Cardiac muscle cell (in vitro differentiated cells and primary cell): ENCODE measurements at regions not wholly inside any gene's neighbourhood (a gene's known extent, or its start where the extent isn't known, plus 50 kb on each side); places are given as distances from the start of the nearest gene placed in this dataset.
"Not testable (repeated sequence)": the region's sequence is repeated elsewhere in the genome, so short reads cannot be mapped to it uniquely, and the experiment has no call there.

ENCODE experiments used
- DNase-seq, 2 donors: peaks; one replicate each; pipeline versions ENCODE4 v3.0.0 to v3.0.0-alpha.2; 2010 to 2017; ENCODE audit warnings: low read depth in 1 of 2, low spot score in 1 of 2
- H3K27ac ChIP-seq: fragments of 200-600 bp; sonication (generic); 2 replicates; pipeline ENCODE4 v1.5.1; 2016
- H3K27me3 ChIP-seq: fragments of 200-600 bp; sonication (generic); 2 replicates; pipeline ENCODE4 v1.6.0; 2016; ENCODE audit warnings: control low read depth
- H3K36me3 ChIP-seq: fragments of 200-600 bp; sonication (generic); 2 replicates; pipeline ENCODE4 v1.5.1; 2016; ENCODE audit warnings: control low read depth
- H3K4me1 ChIP-seq: fragments of 200-600 bp; sonication (generic); 2 replicates; pipeline ENCODE4 v1.8.1; 2017; ENCODE audit warnings: low read depth, mild to moderate bottlenecking, mixed run types
- H3K4me3 ChIP-seq: fragments of 200-600 bp; sonication (generic); 2 replicates; pipeline ENCODE4 v1.5.1; 2016; ENCODE audit warnings: mild to moderate bottlenecking
- H3K9me3 ChIP-seq: fragments of 200-600 bp; sonication (generic); 2 replicates; pipeline ENCODE4 v1.5.1; 2017; ENCODE audit warnings: low read depth, mild to moderate bottlenecking, control low read depth
- CTCF ChIP-seq: IDR thresholded peaks from 2 replicates; pipeline ENCODE4 v1.5.1; 2012; ENCODE audit warnings: low read depth, mild to moderate bottlenecking, low read length

DNA sequence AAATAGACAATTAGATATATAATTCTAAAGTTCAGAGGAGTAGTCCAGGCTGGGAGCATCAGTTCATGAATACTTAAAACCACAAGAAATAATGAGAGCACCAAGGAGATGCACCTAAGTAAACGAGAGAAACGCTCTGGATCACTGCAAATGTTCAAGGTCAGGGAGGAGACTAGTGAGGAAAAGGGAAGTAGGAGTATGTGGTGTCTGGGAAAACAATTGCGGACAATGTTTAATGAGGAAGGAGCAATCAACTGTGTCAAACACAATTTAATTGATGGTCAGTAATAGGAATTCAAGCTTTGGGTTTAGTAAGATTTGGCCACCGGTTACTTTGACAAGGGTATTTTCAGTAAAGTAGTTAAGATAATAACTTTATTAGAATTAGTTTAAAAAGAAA, 652.2 kb downstream of the DACH1 start:
- no peak overlapping the region for H3K27ac ChIP-seq
- TF ChIP-seq CTCF, result no peak
- H3K4me1 ChIP-seq, result no peaks in the 10 kb centered on the region
- no peaks in the 10 kb centered on the region for H3K27me3 ChIP-seq
- H3K9me3 ChIP-seq, result no peaks in the 10 kb centered on the region
- no peak overlapping the region for H3K4me3 ChIP-seq
- DNase-seq, result no peak
- H3K36me3 ChIP-seq, result no peaks in the 10 kb centered on the region

- no peak for DNase-seq
- Histone ChIP-seq H3K4me1 (no peaks in the 10 kb centered on the region), H3K27me3 (no peaks in the 10 kb centered on the region), H3K9me3 (no peaks in the 10 kb centered on the region), H3K36me3 (no peaks in the 10 kb centered on the region), H3K4me3 (no peak overlapping the region), H3K27ac (no peak overlapping the region)
- TF ChIP-seq CTCF, result no peak
These were observed 652.6 kb downstream of the DACH1 start for GRCh38 chr13:71214357-71214756.

DNA sequence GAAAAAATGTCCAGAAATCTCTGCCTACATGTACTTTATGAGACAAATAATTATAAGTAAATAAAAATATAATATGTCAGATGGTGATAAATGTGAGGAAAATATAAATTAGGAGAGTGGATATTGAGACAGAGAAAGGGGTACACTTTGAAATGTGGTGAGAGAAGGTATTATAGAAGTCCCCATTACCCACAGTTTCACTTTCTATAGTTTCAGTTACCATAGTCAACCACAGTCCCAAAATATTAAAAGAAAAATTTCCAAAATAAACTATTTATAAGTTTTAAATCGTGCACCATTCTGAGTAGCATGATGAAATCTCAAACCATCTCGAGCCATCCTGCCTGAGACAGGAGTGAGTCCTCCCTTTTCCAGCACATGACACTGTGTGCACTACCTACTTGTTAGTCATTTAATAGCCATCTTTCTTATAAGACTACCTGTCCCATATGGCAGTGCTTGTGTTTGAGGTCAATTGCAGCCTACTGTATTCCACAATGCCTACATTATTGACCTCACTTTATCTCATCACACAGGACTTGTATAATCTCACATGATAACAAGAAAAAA, 653.7 kb downstream of the DACH1 start:
- no peak overlapping the region for H3K27ac ChIP-seq
- TF ChIP-seq CTCF, result no peak
- H3K36me3 ChIP-seq, result no peaks in the 10 kb centered on the region
- no peaks in the 10 kb centered on the region for H3K27me3 ChIP-seq
- H3K4me1 ChIP-seq, result no peaks in the 10 kb centered on the region
- DNase-seq, result no peak
- no peaks in the 10 kb centered on the region for H3K9me3 ChIP-seq
- no peak overlapping the region for H3K4me3 ChIP-seq

DNA sequence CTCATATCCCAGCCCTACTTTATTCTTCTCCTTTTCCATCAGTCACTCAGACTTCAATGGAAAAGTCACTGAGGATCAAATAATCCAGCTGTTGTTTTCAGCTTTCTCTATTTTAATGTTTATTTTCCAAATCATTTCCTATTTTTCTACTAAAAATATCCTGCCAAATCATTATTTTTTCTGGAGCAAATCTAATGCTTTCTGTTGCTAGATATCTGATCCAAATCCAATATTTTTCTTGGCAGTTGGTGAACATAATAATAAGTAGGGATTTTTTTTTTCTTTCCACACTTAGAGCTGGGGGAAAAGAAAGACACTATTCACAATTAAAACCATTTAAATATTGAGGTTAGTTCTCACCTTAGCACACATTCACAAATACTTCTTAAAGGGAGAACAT, 656.1 kb downstream of the DACH1 start:
- Histone ChIP-seq H3K27ac (no peak overlapping the region), H3K9me3 (no peaks in the 10 kb centered on the region), H3K27me3 (no peaks in the 10 kb centered on the region), H3K36me3 (no peaks in the 10 kb centered on the region), H3K4me1 (no peaks in the 10 kb centered on the region), H3K4me3 (no peak overlapping the region)
- TF ChIP-seq CTCF, result no peak
- no peak for DNase-seq

DNA sequence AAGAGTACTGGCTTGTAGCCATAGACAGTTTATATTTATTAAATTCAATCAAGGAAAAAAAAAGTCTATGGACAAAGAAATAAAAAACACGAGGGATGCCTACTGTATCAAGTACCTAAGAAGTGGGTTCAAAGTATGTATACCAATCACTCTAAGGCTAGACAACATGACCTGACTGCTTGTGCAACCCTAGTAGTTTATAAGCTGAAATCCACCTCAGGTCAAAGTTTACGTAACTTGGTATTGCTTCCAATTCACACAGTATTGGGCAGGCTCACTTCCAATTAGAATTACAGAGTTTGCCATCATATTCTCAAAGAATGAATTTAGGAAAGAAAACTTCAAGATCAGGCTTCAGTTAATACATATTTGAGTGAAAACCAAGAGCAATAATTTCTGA, 657.8 kb downstream of the DACH1 start:
- Histone ChIP-seq H3K4me3 (no peak overlapping the region), H3K36me3 (no peaks in the 10 kb centered on the region), H3K27me3 (no peaks in the 10 kb centered on the region), H3K4me1 (no peaks in the 10 kb centered on the region), H3K9me3 (no peaks in the 10 kb centered on the region), H3K27ac (no peak overlapping the region)
- no peak for DNase-seq
- no peak for TF ChIP-seq CTCF

DNA sequence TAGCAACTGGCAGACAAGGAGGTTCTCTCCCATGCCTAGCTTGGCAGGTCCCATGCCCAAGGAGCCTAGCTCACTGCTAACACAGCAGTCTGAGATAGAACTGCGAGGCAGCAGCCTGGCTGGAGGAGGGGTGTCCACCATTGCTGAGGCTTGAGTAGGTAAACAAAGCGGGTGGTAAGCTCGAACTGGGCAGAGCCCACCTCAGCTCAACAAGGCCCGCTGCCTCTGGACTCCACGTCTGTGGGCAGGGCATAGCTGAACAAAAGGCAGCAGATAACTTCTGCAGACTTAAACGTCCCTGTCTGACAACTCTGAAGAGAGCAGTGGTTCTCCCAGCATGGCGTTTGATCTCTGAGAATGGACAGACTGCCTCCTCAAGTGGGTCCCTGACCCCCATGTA, 682.4 kb downstream of the DACH1 start:
- DNase-seq, H3K27me3 ChIP-seq, H3K36me3 ChIP-seq: not testable (repeated sequence)

DNA sequence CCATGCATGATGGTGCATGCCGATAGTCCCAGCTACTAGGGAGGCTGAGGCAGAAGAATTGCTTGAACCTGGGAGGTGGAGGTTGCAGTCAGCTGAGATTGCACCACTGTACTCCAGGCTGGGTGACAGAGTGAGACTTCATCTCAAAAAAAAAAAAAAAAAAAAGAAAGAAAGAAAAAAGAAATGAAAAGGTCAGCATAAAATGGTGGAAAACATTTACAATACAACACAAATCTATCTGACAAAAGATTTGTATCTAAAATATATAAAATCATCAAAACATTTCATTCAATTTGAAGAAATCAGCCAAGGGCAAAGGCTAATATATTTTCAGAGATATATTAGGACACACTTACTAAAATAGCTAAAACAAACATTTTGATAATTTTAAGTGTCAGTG, 683.7 kb downstream of the DACH1 start:
- DNase-seq, H3K4me1 ChIP-seq, H3K36me3 ChIP-seq, H3K9me3 ChIP-seq, H3K27me3 ChIP-seq, H3K27ac ChIP-seq, H3K4me3 ChIP-seq: not testable (repeated sequence)

More for the DNA sequence above, 682.4 kb downstream of the DACH1 start:
- not testable (repeated sequence) for H3K27ac ChIP-seq, H3K4me3 ChIP-seq, H3K4me1 ChIP-seq, H3K9me3 ChIP-seq
